DOHH2 (cell line): ENCODE measurements at regions not wholly inside any gene's neighbourhood (a gene's known extent, or its start where the extent isn't known, plus 50 kb on each side); places are given as distances from the start of the nearest gene placed in this dataset.

Experiments
- H3F3A ChIP-seq: fragments of 200-600 bp; sonication (generic), shearing (Covaris generic); 2 replicates; pipeline ENCODE4 v1.6.0; 2016; ENCODE audit warnings: antibody characterized with exemption, mild to moderate bottlenecking; ENCODE audit not compliant: control insufficient read depth, insufficient read depth
- H3K27ac ChIP-seq: fragments of 200-600 bp; sonication (generic); 2 replicates; pipeline ENCODE4 v1.5.1; 2014; ENCODE audit warnings: low read depth, mild to moderate bottlenecking, low read length, moderate library complexity
- H3K27me3 ChIP-seq: fragments of 200-600 bp; sonication (generic); 2 replicates; pipeline ENCODE4 v1.6.1; 2014; ENCODE audit warnings: mild to moderate bottlenecking, low read length, mixed read lengths; ENCODE audit not compliant: control insufficient read depth
- H3K36me3 ChIP-seq: fragments of 200-600 bp; sonication (generic); 2 replicates; pipeline ENCODE4 v1.6.1; 2014; ENCODE audit warnings: mild to moderate bottlenecking, low read length, moderate library complexity, mixed read lengths; ENCODE audit not compliant: control insufficient read depth
- H3K4me1 ChIP-seq: fragments of 200-600 bp; sonication (generic); 2 replicates; pipeline ENCODE4 v1.6.1; 2014; ENCODE audit warnings: mild to moderate bottlenecking, low read length, mixed read lengths; ENCODE audit not compliant: control insufficient read depth
- H3K4me2 ChIP-seq: fragments of 200-600 bp; sonication (generic); 2 replicates; pipeline ENCODE4 v1.6.0; 2014; ENCODE audit warnings: mild to moderate bottlenecking, low read length, moderate library complexity
- H3K4me3 ChIP-seq: fragments of 200-600 bp; sonication (generic); 2 replicates; pipeline ENCODE4 v1.5.1; 2014; ENCODE audit warnings: mild to moderate bottlenecking, low read length, mixed read lengths
- H3K79me2 ChIP-seq: fragments of 200-600 bp; sonication (generic); 2 replicates; pipeline ENCODE4 v1.6.1; 2014; ENCODE audit warnings: mild to moderate bottlenecking, low read length, mixed read lengths; ENCODE audit not compliant: control insufficient read depth
- H3K9me2 ChIP-seq: fragments of 200-600 bp; sonication (generic); replicated peaks from 2 replicates; pipeline ENCODE4 v1.6.1; 2014; ENCODE audit warnings: mild to moderate bottlenecking, low read length, mixed read lengths; ENCODE audit not compliant: control insufficient read depth
- H3K9me3 ChIP-seq: fragments of 200-600 bp; sonication (generic); 2 replicates; pipeline ENCODE4 v1.6.1; 2014; ENCODE audit warnings: antibody characterized with exemption, low read length, mixed read lengths; ENCODE audit not compliant: control insufficient read depth, insufficient read depth
- H4K20me1 ChIP-seq: fragments of 200-600 bp; sonication (generic); 2 replicates; pipeline ENCODE4 v1.6.0; 2014; ENCODE audit warnings: low read depth, mild to moderate bottlenecking, antibody characterized with exemption, low read length, moderate library complexity; ENCODE audit not compliant: control insufficient read depth, insufficient read depth
- CTCF ChIP-seq: fragments of 200-600 bp; sonication (generic); IDR thresholded peaks from one replicate; pipeline ENCODE4 v1.5.1; 2014; ENCODE audit warnings: antibody characterized with exemption, mild to moderate bottlenecking, low read depth, low read length; ENCODE audit not compliant: poor library complexity, severe bottlenecking
- EZH2phosphoT487 ChIP-seq: fragments of 200-600 bp; sonication (generic); IDR thresholded peaks from 2 replicates; pipeline ENCODE4 v1.6.1; 2017; ENCODE audit warnings: borderline replicate concordance, mild to moderate bottlenecking, antibody characterized with exemption, low read length, moderate library complexity, mixed read lengths

- Histone ChIP-seq H3K9me3 (no peaks in the 10 kb centered on the region), H3K27me3 (no peaks in the 10 kb centered on the region), H3K4me2 (no peak overlapping the region), H3F3A (no peaks in the 10 kb centered on the region), H4K20me1 (no peaks in the 10 kb centered on the region), H3K36me3 (no peaks in the 10 kb centered on the region), H3K27ac (no peak overlapping the region), H3K4me3 (no peak overlapping the region), H3K79me2 (no peaks in the 10 kb centered on the region), H3K9me2 (no peaks in the 10 kb centered on the region), H3K4me1 (no peaks in the 10 kb centered on the region)
- no peak for TF ChIP-seq EZH2phosphoT487
- no peak for TF ChIP-seq CTCF
Measured at GRCh38 chr2:16039823-16040222, 99.5 kb downstream of the MYCN start.

DNA sequence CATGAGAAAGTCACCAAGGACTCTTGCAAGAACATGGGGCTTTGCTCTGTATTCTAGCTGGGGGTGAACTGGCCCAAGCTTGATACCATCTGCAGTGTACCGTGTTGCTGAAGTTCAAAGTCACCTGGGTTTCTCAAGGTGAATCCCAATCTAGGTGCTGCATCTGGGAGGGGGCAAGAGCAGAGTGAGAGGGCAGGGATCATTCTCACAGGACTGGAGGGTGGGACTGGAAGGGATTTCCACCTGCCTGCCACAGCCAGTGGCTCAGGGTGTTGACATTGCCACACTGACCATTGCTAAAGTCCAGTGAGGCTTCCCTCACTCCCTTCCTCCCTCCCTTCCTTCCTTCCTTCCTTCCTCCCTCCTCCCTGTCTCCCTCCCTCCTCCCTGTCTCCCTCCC lies 98.7 kb downstream of the MYCN start:
- no peaks in the 10 kb centered on the region for H3K9me2 ChIP-seq
- H3K9me3 ChIP-seq = no peaks in the 10 kb centered on the region
- H3K36me3 ChIP-seq = no peaks in the 10 kb centered on the region
- H3K4me1 ChIP-seq = no peaks in the 10 kb centered on the region
- H3F3A ChIP-seq = no peaks in the 10 kb centered on the region
- TF ChIP-seq EZH2phosphoT487 (no peak), CTCF (no peak)
- no peaks in the 10 kb centered on the region for H3K27me3 ChIP-seq
- no peak overlapping the region for H3K27ac ChIP-seq
- no peak overlapping the region for H3K4me3 ChIP-seq
- no peaks in the 10 kb centered on the region for H3K79me2 ChIP-seq
- no peaks in the 10 kb centered on the region for H4K20me1 ChIP-seq
- H3K4me2 ChIP-seq = no peak overlapping the region

DNA sequence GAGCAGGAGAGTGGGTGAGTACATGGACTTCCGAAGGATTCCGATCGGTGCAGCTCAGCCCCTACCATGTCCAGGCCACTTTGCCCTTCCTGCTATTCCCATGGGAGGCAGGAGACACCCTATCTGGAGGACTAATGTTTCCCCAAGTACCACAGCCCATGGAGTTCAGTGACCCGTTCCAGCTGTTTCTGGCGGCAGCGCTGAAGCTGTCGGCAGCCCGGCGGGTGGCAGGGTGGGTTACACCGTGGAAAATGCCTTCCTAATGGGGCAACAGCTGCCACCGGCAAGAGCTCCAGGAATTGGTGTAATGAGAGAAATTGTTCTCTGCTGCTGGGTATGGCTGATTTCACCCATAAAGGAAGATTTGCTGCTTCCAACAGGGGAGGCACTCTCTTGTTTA lies 98.3 kb downstream of the MYCN start:
- Histone ChIP-seq H3K4me3 (no peak overlapping the region), H3K36me3 (no peaks in the 10 kb centered on the region), H3K9me3 (no peaks in the 10 kb centered on the region), H3K4me1 (no peaks in the 10 kb centered on the region), H3K4me2 (no peak overlapping the region), H3F3A (no peaks in the 10 kb centered on the region), H3K27me3 (no peaks in the 10 kb centered on the region), H4K20me1 (no peaks in the 10 kb centered on the region), H3K79me2 (no peaks in the 10 kb centered on the region), H3K27ac (no peak overlapping the region), H3K9me2 (no peaks in the 10 kb centered on the region)
- TF ChIP-seq CTCF = no peak
- no peak for TF ChIP-seq EZH2phosphoT487
